ENCODE measurements at regions not wholly inside any gene's neighbourhood (a gene's known extent, or its start where the extent isn't known, plus 50 kb on each side); places are given as distances from the start of the nearest gene placed in this dataset.

- TF ChIP-seq, protein P1, sequence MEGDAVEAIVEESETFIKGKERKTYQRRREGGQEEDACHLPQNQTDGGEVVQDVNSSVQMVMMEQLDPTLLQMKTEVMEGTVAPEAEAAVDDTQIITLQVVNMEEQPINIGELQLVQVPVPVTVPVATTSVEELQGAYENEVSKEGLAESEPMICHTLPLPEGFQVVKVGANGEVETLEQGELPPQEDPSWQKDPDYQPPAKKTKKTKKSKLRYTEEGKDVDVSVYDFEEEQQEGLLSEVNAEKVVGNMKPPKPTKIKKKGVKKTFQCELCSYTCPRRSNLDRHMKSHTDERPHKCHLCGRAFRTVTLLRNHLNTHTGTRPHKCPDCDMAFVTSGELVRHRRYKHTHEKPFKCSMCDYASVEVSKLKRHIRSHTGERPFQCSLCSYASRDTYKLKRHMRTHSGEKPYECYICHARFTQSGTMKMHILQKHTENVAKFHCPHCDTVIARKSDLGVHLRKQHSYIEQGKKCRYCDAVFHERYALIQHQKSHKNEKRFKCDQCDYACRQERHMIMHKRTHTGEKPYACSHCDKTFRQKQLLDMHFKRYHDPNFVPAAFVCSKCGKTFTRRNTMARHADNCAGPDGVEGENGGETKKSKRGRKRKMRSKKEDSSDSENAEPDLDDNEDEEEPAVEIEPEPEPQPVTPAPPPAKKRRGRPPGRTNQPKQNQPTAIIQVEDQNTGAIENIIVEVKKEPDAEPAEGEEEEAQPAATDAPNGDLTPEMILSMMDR (conservative IDR thresholded peaks at IDR 0.05; ENCODE audit: low read depth, low read length) = no peak
- TF ChIP-seq EZH2 (IDR thresholded peaks at IDR 0.05; ENCODE audit: low read length, unreplicated experiment) = no peak
Observed at GRCh38 chr12:72178244-72178643, 93.9 kb upstream of the TRHDE start.
